OCI-LY1 (cell line): ENCODE measurements at regions not wholly inside any gene's neighbourhood (a gene's known extent, or its start where the extent isn't known, plus 50 kb on each side); places are given as distances from the start of the nearest gene placed in this dataset.

Experiments
- EZH2 ChIP-seq: fragments of 200-600 bp; sonication (generic), shearing (Covaris generic); IDR thresholded peaks from 2 replicates; pipeline ENCODE4 v1.8.0; 2017; ENCODE audit warnings: borderline replicate concordance, mixed run types, mild to moderate bottlenecking, antibody characterized with exemption, low read length, moderate library complexity, mixed read lengths
- TF ChIP-seq, protein P1 (sequence below): fragments of 200-600 bp; sonication (generic), shearing (Covaris generic); IDR thresholded peaks from 2 replicates; pipeline ENCODE4 v1.5.1; 2017; ENCODE audit warnings: mild to moderate bottlenecking, antibody characterized with exemption, low read length, moderate library complexity, mixed read lengths

DNA sequence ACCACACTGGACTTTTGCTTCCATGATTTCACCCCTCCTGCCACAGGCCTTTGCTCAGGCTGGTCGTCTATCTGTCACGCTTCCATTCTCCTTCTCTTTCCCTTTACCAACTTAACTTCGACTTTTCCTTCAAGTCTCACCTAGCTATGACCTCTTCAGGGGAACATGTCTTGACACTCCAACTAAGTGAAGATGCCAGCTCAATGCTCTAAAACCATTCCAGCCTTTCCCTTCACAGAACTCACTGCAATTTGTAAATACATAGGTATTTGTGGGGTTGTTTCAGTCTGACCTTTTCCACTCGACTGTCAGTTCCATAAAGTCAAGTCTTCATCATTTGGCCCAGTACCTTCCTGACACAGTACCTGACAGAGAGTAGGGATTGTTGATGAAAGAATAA is 358.6 kb upstream of the CAMK1G start:
- TF ChIP-seq, protein P1, sequence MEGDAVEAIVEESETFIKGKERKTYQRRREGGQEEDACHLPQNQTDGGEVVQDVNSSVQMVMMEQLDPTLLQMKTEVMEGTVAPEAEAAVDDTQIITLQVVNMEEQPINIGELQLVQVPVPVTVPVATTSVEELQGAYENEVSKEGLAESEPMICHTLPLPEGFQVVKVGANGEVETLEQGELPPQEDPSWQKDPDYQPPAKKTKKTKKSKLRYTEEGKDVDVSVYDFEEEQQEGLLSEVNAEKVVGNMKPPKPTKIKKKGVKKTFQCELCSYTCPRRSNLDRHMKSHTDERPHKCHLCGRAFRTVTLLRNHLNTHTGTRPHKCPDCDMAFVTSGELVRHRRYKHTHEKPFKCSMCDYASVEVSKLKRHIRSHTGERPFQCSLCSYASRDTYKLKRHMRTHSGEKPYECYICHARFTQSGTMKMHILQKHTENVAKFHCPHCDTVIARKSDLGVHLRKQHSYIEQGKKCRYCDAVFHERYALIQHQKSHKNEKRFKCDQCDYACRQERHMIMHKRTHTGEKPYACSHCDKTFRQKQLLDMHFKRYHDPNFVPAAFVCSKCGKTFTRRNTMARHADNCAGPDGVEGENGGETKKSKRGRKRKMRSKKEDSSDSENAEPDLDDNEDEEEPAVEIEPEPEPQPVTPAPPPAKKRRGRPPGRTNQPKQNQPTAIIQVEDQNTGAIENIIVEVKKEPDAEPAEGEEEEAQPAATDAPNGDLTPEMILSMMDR: no peak
- no peak for TF ChIP-seq EZH2
